Endothelial cell of hepatic sinusoid (primary cell): ENCODE measurements at regions not wholly inside any gene's neighbourhood (a gene's known extent, or its start where the extent isn't known, plus 50 kb on each side); places are given as distances from the start of the nearest gene placed in this dataset.

ENCODE experiments used
- in situ Hi-C: cut with HindIII; loops from 2 replicates; pipeline ENCODE4 v1.10.0; 2017; ENCODE audit warnings: low sequenced_read_pairs

GRCh38 chr14:29030970-29031369 is 264.4 kb downstream of the FOXG1 start:
- in situ Hi-C loops = no loop called here

GRCh38 chr14:29035134-29035533 is 268.5 kb downstream of the FOXG1 start:
- in situ Hi-C loops = no loop called here

- in situ Hi-C loops = no loop called here
These were observed 270.8 kb downstream of the FOXG1 start for GRCh38 chr14:29037411-29037810.

GRCh38 chr14:29039171-29039570 is 272.6 kb downstream of the FOXG1 start:
- in situ Hi-C loops = no loop called here

- in situ Hi-C loops = no loop called here
These were observed 276.0 kb downstream of the FOXG1 start for GRCh38 chr14:29042551-29042950.

GRCh38 chr14:29043737-29044136 is 277.1 kb downstream of the FOXG1 start:
- in situ Hi-C loops = no loop called here

- in situ Hi-C loops = no loop called here
These were observed 278.6 kb downstream of the FOXG1 start for GRCh38 chr14:29045237-29045636.

- in situ Hi-C loops = no loop called here
These were observed 287.5 kb downstream of the FOXG1 start for GRCh38 chr14:29054119-29054518.

- in situ Hi-C loops = no loop called here
These were observed 289.5 kb downstream of the FOXG1 start for GRCh38 chr14:29056041-29056566.

- in situ Hi-C loops = loop anchor here (5.0 kb wide), 1 partner anchor 44 kb away; no protein-coding TSS in a partner anchor
These were observed 295.1 kb downstream of the FOXG1 start for GRCh38 chr14:29061702-29062101.

- in situ Hi-C loops = loop anchor here (5.0 kb wide), 1 partner anchor 45 kb away; no protein-coding TSS in a partner anchor
These were observed 295.9 kb downstream of the FOXG1 start for GRCh38 chr14:29062466-29062865.

- in situ Hi-C loops = loop anchor here (5.0 kb wide), 1 partner anchor 46 kb away; no protein-coding TSS in a partner anchor
These were observed 296.4 kb downstream of the FOXG1 start for GRCh38 chr14:29062976-29063375.

- in situ Hi-C loops = loop anchor here (5.0 kb wide), 1 partner anchor 47 kb away; no protein-coding TSS in a partner anchor
These were observed 297.8 kb downstream of the FOXG1 start for GRCh38 chr14:29064305-29064900.

GRCh38 chr14:29069228-29069627 is 302.6 kb downstream of the FOXG1 start:
- in situ Hi-C loops = no loop called here

- in situ Hi-C loops = no loop called here
These were observed 309.2 kb downstream of the FOXG1 start for GRCh38 chr14:29075761-29076160.

- in situ Hi-C loops = no loop called here
These were observed 311.3 kb downstream of the FOXG1 start for GRCh38 chr14:29077916-29078315.

- in situ Hi-C loops = no loop called here
These were observed 312.4 kb downstream of the FOXG1 start for GRCh38 chr14:29078810-29079522.

GRCh38 chr14:29085546-29085945 is 319.0 kb downstream of the FOXG1 start:
- in situ Hi-C loops = no loop called here

- in situ Hi-C loops = no loop called here
These were observed 323.3 kb downstream of the FOXG1 start for GRCh38 chr14:29089849-29090248.

- in situ Hi-C loops = no loop called here
These were observed 325.5 kb downstream of the FOXG1 start for GRCh38 chr14:29092121-29092520.

GRCh38 chr14:29097476-29097875 is 330.9 kb downstream of the FOXG1 start:
- in situ Hi-C loops = no loop called here

GRCh38 chr14:29098656-29099055 is 332.1 kb downstream of the FOXG1 start:
- in situ Hi-C loops = no loop called here
